ENCODE measurements at regions not wholly inside any gene's neighbourhood (a gene's known extent, or its start where the extent isn't known, plus 50 kb on each side); places are given as distances from the start of the nearest gene placed in this dataset.

DNA sequence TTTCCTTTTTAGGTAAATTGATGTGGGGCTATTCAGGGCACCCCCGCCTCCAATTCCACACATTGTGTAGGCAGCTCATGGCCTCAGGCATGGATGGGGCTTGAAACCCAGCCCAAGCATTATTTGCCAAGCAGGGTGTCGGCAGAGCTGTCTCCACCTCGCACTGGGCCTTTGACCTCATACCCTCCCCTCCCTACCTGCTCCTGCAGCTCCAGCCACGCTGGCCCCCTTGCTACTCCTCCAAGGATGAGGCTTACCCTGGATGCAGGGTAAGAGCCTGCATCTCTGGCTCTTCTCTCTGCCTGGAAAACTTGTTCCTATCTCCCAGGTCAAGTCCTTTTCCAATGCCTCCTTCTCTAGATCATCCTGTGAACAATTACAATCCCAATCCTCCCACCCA lies 232.6 kb downstream of the SOD2 start:
- Histone ChIP-seq H3K36me3 (ENCODE audit: low read depth, missing control alignments) (no peaks in the 10 kb centered on the region), H3K9me3 (no peaks in the 10 kb centered on the region), H3K27me3 (no peaks in the 10 kb centered on the region), H3K4me1 (no peaks in the 10 kb centered on the region), H3K4me3 (no peak overlapping the region), H3K27ac (no peak overlapping the region)
- TF ChIP-seq CTCF (IDR thresholded peaks at IDR 0.05) (no peak), POLR2A (IDR thresholded peaks at IDR 0.05) (no peak)
- intact Hi-C loops (cut with DNase I; ENCODE audit: low total_unique reads) = no loop called here
- 80 to 81% methylated on average over 4 of the region's 4 CpGs for WGBS, 2 donors
- DNase-seq = no peak

DNA sequence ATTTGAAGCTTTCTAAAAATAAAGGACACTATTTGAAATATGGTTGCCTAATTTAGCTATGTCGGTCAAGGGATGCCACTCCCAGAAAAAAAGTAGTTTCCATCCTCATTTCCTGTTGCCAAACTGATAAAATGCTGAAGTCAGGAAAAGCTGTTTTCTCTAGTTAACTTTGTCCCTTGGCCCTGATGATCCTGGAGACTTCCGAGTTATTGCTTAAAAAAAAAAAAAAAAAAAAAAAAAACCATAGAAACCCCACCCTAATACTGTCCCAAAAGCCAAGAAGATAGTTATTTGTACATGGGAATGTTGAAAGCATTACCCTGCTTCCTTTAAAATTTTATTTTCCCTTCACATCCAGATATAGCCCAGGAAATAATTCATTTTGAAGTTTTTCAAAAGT lies 236.7 kb downstream of the SOD2 start:
- intact Hi-C loops (cut with DNase I; ENCODE audit: low total_unique reads) = no loop called here
- Histone ChIP-seq H3K4me3 (no peak overlapping the region), H3K36me3 (ENCODE audit: low read depth, missing control alignments) (no peaks in the 10 kb centered on the region), H3K4me1 (no peaks in the 10 kb centered on the region), H3K27me3 (no peaks in the 10 kb centered on the region), H3K9me3 (no peaks in the 10 kb centered on the region), H3K27ac (no peak overlapping the region)
- TF ChIP-seq POLR2A (IDR thresholded peaks at IDR 0.05) (no peak), CTCF (IDR thresholded peaks at IDR 0.05) (no peak)
- no peak for DNase-seq
- WGBS, 2 donors = 47 to 51% methylated on average over 2 of the region's 2 CpGs

DNA sequence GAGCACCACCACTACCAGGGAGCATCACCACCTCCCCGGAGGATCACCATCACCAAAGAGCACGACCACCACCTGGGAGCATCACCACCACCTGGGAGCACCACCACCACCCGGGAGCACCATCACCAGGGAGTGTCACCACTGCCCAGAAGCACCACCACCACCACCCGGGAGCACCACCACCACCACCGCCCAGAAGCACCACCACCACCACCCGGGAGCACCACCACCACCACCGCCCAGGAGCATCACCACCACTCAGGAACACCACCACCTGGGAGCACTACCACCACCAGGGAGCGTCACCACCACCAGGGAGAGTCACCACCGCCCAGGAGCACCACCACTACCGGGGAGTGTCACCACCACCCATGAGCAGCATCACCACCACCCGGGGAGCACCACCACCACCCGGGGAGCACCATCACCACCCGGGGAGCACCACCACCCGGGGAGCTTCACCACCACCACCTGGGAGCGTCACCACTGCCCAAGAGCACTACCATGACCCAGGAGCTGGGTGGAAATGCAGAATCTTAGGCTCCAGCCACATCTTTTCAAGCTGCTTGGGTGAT lies 237.3 kb downstream of the SOD2 start:
- WGBS, 2 donors = 85% methylated on average over 10 to 15 of the region's 15 CpGs
- no peaks in the 10 kb centered on the region for H3K9me3 ChIP-seq
- no peaks in the 10 kb centered on the region for H3K27me3 ChIP-seq
- no peak for DNase-seq
- no peaks in the 10 kb centered on the region for H3K4me1 ChIP-seq
- H3K36me3 ChIP-seq (ENCODE audit: low read depth, missing control alignments) = no peaks in the 10 kb centered on the region
- intact Hi-C loops (cut with DNase I; ENCODE audit: low total_unique reads) = no loop called here
- no peak overlapping the region for H3K27ac ChIP-seq
- TF ChIP-seq POLR2A (IDR thresholded peaks at IDR 0.05) = no peak
- TF ChIP-seq CTCF (IDR thresholded peaks at IDR 0.05) = no peak
- no peak overlapping the region for H3K4me3 ChIP-seq

- WGBS, 2 donors = 39 to 52% methylated on average over 3 of the region's 3 CpGs
Measured at GRCh38 chr6:159450815-159451465, 242.1 kb downstream of the SOD2 start.

More at GRCh38 chr6:159450815-159451465, 242.1 kb downstream of the SOD2 start:
- no peaks in the 10 kb centered on the region for H3K27me3 ChIP-seq
- H3K27ac ChIP-seq = no peak overlapping the region
- no peak for DNase-seq
- peaks cover 3% of the 10 kb centered on the region for H3K36me3 ChIP-seq (ENCODE audit: low read depth, missing control alignments)
- TF ChIP-seq POLR2A (IDR thresholded peaks at IDR 0.05) (no peak), CTCF (IDR thresholded peaks at IDR 0.05) (no peak)
- no peak overlapping the region for H3K4me3 ChIP-seq
- H3K4me1 ChIP-seq = no peaks in the 10 kb centered on the region
- intact Hi-C loops (cut with DNase I; ENCODE audit: low total_unique reads) = no loop called here
- no peaks in the 10 kb centered on the region for H3K9me3 ChIP-seq
